ENCODE measurements at regions not wholly inside any gene's neighbourhood (a gene's known extent, or its start where the extent isn't known, plus 50 kb on each side); places are given as distances from the start of the nearest gene placed in this dataset.
"Not testable (repeated sequence)": the region's sequence is repeated elsewhere in the genome, so short reads cannot be mapped to it uniquely, and the experiment has no call there.

DNA sequence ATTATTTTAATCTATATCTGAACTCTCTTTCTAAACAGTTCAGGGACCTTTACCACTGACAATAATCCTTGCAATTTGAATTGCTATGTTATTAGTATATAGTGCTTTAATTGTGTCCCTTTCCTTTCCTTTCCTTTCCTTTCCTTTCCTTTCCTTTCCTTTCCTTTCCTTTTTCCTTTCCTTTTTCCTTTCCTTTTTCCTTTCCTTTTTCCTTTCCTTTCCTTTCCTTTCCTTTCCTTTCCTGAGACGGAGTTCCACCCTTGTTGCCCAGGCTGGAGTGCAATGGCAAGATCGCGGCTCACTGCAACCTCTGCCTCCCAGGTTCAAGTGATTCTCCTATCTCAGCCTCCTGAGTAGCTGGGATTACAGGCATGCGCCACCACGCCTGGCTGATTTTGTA is 225.1 kb downstream of the CXXC4 start:
- TF ChIP-seq, protein P1, sequence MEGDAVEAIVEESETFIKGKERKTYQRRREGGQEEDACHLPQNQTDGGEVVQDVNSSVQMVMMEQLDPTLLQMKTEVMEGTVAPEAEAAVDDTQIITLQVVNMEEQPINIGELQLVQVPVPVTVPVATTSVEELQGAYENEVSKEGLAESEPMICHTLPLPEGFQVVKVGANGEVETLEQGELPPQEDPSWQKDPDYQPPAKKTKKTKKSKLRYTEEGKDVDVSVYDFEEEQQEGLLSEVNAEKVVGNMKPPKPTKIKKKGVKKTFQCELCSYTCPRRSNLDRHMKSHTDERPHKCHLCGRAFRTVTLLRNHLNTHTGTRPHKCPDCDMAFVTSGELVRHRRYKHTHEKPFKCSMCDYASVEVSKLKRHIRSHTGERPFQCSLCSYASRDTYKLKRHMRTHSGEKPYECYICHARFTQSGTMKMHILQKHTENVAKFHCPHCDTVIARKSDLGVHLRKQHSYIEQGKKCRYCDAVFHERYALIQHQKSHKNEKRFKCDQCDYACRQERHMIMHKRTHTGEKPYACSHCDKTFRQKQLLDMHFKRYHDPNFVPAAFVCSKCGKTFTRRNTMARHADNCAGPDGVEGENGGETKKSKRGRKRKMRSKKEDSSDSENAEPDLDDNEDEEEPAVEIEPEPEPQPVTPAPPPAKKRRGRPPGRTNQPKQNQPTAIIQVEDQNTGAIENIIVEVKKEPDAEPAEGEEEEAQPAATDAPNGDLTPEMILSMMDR (IDR thresholded peaks at IDR 0.05; ENCODE audit: poor library complexity), result not testable (repeated sequence)
- not testable (repeated sequence) for TF ChIP-seq EZH2phosphoT487 (IDR thresholded peaks at IDR 0.05; ENCODE audit: low read depth, severe bottlenecking, unreplicated experiment); EZH2 (IDR thresholded peaks at IDR 0.05; ENCODE audit: borderline replicate concordance)
